Left ventricle myocardium superior (tissue), 1 donor: ENCODE measurements at regions not wholly inside any gene's neighbourhood (a gene's known extent, or its start where the extent isn't known, plus 50 kb on each side); places are given as distances from the start of the nearest gene placed in this dataset.

Experiments used
- ATAC-seq: fragments of 200-7000 bp; cut with Tn5 transposase; one replicate; pipeline ENCODE4 v1.9.1; 2020; ENCODE audit warnings: mild to moderate bottlenecking, moderate library complexity
- DNase-seq: peaks from one replicate; pipeline ENCODE4 v3.0.0-alpha.2; 2020
- intact Hi-C: fragments of 100-400 bp; cut with micrococcal nuclease; formaldehyde crosslinking; loops from one replicate; pipeline ENCODE4 v1.11.0; 2022
- donor health status: DM: no; HTN: yes; CAD: no; lungs with severe emphysema.

GRCh38 chr9:87437966-87438365 is 59.7 kb upstream of the DAPK1 start:
- intact Hi-C loops = no loop called here
- no peak for ATAC-seq
- DNase-seq = no peak

- intact Hi-C loops = no loop called here
- DNase-seq = no peak
- no peak for ATAC-seq
Measured at GRCh38 chr9:87441251-87441650, 56.4 kb upstream of the DAPK1 start.

- intact Hi-C loops = no loop called here
- no peak for ATAC-seq
Measured at GRCh38 chr9:87442451-87442850, 55.2 kb upstream of the DAPK1 start.

GRCh38 chr9:87443006-87443405 is 54.7 kb upstream of the DAPK1 start:
- intact Hi-C loops = no loop called here
- ATAC-seq (no peak), DNase-seq (no peak)

More at GRCh38 chr9:87442451-87442850, 55.2 kb upstream of the DAPK1 start:
- no peak for DNase-seq

- intact Hi-C loops = no loop called here
- no peak for DNase-seq
- no peak for ATAC-seq
Measured at GRCh38 chr9:87443461-87443860, 54.2 kb upstream of the DAPK1 start.

GRCh38 chr9:87445646-87446045 is 52.0 kb upstream of the DAPK1 start:
- ATAC-seq (peak; percentile 75), DNase-seq (no peak)
- intact Hi-C loops = no loop called here

- DNase-seq = no peak
- no peak for ATAC-seq
- intact Hi-C loops = no loop called here
Measured at GRCh38 chr9:87446527-87446926, 51.1 kb upstream of the DAPK1 start.

- intact Hi-C loops = no loop called here
- DNase-seq = no peak
- no peak for ATAC-seq
Measured at GRCh38 chr9:87447547-87448432, 49.9 kb upstream of the DAPK1 start.
